GM23338 (cell line): ENCODE measurements at regions not wholly inside any gene's neighbourhood (a gene's known extent, or its start where the extent isn't known, plus 50 kb on each side); places are given as distances from the start of the nearest gene placed in this dataset.

ENCODE experiments used
- EZH2 ChIP-seq: fragments of 200-600 bp; sonication (generic); IDR thresholded peaks from one replicate; pipeline ENCODE4 v1.8.0; 2017; ENCODE audit warnings: antibody characterized with exemption, mild to moderate bottlenecking, low read depth; ENCODE audit not compliant: unreplicated experiment
- POLR2AphosphoS5 ChIP-seq: IDR thresholded peaks from 2 replicates; pipeline ENCODE4 v1.6.1; 2016; ENCODE audit warnings: antibody characterized with exemption, low read depth
- TF ChIP-seq, protein P1 (sequence below), 2 experiments: fragments of 200-600 bp in 1 of 2; sonication (generic) in 1 of 2; conservative IDR thresholded peaks; 2 replicates each; pipeline versions ENCODE4 v1.5.1 to v1.6.1; 2016 to 2017; ENCODE audit warnings: antibody characterized with exemption in 2 of 2, low read depth in 2 of 2, mild to moderate bottlenecking in 2 of 2, moderate library complexity in 1 of 2

DNA sequence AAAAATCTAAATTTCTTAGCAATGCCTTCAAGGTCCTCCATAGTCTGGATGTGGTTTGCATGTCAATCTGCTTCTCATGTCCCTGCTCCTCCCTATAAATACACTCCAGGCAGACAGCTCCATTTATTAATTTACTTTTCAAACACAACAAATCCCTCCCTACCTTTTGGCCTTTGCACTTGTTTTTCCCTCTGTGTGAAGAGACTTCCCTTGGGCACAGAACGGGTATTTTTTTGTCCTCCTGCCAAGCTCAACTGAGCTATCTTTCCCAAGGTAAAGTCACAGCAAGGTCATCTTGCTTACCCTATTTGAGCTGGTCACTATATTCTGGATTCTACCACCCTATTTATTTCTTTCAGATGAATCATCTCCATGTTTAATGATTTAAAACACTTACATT lies 159.6 kb upstream of the ANKH start:
- TF ChIP-seq, protein P1, sequence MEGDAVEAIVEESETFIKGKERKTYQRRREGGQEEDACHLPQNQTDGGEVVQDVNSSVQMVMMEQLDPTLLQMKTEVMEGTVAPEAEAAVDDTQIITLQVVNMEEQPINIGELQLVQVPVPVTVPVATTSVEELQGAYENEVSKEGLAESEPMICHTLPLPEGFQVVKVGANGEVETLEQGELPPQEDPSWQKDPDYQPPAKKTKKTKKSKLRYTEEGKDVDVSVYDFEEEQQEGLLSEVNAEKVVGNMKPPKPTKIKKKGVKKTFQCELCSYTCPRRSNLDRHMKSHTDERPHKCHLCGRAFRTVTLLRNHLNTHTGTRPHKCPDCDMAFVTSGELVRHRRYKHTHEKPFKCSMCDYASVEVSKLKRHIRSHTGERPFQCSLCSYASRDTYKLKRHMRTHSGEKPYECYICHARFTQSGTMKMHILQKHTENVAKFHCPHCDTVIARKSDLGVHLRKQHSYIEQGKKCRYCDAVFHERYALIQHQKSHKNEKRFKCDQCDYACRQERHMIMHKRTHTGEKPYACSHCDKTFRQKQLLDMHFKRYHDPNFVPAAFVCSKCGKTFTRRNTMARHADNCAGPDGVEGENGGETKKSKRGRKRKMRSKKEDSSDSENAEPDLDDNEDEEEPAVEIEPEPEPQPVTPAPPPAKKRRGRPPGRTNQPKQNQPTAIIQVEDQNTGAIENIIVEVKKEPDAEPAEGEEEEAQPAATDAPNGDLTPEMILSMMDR (conservative IDR thresholded peaks at IDR 0.05; ENCODE audit: low read depth in 2 of 2), result no peak
- TF ChIP-seq EZH2, result no peak
- no peak for TF ChIP-seq POLR2AphosphoS5
